ENCODE measurements at regions not wholly inside any gene's neighbourhood (a gene's known extent, or its start where the extent isn't known, plus 50 kb on each side); places are given as distances from the start of the nearest gene placed in this dataset.

DNA sequence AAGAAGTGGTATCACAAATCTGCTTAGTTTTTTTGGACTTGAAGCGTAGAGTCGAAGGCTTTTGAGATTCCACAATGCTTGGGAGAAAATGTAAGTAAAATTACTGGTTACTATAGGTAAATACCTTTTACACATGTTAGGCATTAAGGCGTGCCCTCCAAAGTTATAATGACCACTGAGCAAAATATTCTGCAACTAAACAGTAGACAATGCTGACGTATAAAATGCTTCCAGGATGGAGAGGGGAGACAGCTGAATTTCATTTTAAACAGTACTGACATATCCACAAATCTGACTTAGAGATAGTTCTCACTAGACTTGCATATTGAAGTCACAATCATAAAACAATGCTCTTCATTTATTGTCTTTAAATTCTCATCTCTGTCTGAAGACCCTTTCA lies 144.5 kb upstream of the DCN start:
- no peak for DNase-seq

DNA sequence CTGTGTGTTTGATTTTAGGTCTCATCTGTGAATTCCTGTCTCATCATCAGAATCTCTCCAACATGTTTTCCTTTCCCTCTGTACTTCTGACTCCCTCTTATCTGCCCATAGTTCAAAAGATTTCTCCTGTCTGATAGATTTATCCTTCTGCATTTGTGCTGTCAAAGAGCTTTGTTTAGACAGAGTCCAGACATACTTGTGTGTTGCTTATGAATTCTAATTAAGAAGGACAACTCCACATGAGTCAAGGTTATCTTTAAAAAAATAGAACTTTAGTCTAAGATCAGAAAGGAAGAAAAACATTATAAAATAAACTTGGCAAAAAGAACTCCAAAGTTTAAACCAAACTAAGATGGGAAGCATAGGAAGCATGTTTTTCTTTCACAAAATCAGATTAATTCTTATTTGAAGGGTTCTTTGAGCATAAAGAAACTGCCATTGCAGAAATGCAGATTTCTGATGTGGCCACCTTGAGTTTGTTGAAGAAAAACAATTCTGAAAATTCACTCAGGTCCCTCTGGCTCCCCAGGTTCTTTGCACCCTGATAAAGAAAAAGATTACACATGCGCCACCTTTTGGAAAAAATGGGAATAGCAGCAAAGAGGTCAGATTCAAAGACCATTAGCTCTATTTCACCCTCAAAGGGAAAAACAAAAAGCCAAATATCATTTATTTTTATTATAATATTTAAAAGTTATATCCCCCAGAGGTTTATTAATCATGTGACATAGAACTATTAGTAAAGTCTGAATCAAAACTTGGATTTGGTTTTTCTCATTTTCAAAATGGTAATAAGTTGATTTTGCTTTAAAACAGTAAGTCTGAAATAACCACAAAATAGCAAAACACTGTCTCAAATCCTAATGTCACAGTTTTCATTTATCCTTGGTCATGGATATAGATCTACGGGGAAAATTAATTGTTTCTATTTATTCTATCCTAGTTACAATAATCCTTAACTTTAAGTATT lies 143.7 kb upstream of the DCN start:
- DNase-seq = peak; percentile 48

DNA sequence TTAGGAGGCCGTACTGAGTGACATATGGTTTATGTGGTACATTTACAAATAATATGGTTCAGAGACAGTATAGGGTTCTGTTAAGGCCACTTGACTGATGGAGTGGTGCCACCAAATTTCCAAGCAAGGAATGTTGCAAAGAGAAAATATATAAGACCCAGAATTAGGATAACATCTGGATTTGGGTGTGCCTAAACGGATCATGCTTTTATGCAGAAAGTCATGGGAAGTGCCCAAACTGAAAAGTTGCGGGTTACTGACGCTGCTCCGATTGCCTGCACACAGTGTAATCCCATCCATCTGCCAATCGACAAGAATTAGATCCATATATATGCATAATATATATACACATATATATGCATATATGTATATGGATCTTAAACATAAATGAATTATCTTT lies 138.4 kb upstream of the DCN start:
- no peak for DNase-seq

DNA sequence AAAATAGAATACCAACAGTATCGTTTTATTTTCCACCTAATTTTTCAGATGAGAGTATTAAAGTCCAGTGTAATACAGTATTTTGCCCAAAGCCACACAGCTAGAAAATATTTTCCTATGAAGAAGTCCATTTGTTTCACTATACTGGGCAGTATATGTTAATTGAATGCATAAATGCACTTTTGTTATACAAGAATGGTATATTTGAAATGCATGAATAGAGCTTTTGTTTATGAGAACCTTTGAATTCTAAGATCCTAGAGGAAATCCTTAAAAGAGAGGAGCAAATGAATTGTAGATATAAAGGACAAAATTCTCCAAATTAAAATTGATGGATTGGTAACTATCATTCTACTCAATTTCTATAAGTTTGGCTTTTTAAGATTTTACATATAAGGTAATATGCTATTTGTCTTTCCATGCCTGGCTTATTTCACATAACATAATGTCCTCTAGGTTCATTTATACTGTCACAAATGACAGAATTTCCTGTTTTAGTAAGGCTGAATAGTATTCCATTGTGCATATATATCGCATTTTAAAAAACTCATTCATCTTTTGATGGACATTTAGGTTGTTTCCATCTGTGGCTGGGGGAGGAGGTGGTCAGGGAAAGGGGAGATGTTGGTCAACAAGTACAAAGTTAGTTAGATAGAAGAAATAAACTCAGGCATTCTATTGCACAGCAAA lies 136.6 kb upstream of the DCN start:
- no peak for DNase-seq

DNA sequence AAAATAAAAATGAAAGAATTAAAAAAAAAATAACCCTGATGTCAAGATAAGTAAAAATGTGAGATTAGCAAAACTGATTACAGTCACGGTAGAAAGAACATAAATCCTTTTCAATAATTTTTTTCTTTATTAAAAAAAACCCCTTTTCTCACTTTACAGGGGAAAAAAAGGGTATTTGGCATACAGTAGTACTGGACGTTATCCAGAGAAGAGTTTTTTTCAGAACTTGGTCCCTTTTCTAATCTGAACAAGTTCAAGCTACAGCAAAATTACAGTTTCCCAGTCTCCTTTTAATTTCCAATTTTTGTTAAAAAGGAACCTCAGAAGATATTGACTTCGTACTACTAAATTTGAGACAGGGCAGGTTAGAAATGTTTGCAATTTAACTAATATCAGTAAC lies 134.7 kb upstream of the DCN start:
- DNase-seq = no peak

DNA sequence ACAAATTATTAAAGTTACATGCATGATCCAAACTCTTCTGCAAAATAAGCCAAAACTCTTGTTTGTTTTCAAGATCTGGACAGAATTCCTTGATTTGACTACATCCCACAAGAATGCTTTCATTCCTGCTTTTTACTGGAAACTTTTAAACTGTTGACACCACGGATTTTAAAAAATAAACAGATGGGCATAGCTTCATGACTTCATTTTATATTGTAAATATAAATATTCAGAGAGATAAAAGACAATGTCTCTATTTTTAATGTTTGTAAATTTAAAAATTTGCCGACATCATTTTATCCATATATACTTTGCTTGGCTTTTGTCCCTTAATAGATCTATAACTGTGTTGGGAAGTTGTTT lies 134.3 kb upstream of the DCN start:
- no peak for DNase-seq

DNA sequence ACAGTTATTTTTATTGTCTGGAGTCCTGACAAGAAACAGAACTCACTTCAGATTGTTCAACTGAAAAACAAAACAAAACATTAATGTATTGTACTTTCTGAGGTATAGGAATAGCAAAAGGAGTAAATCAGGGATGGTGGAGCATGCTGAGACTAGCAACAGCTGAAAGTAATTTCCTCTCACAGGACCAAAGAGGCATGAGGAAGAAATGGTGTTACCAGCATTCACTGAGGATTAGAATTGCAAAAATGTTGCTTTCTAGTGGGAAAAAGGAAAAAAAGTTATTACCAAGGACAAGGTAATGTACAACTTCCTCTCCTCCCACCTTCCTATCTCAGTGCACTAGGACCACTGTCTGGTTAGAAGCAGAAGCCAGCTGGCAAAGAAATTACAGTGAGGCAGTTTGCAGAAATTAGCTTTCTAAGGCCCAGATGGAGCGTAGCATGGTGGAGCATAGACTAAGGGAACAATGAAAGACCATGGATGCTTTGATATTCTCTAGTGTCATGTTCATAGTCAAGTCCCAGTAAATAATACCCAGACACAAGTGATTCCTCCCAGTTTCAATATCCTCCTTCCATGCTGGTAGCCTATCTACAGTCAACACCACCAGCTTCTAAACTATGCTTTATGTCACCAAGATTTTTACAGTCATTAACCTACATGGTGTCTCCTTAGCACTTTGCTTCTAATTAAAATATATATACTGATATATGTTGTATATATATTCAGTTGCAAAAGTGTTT lies 133.7 kb upstream of the DCN start:
- DNase-seq = no peak

DNA sequence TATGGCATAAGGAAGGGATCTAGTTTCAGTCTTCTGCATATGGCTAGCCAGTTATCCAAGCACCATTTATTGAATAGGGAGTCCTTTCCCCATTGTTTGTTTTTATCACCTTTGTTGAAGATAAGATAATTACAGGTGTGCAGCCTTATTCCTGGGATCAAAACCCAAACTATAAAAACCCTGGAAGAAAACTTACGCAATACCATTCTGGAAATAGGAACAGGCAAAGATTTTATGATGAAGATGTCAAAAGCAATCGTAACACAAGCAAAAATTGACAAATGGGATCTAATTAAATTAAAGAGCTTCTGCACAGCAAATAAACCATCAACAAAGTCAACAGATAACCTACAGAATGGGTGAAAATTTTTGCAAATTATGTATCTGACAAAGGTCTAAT lies 128.5 kb upstream of the DCN start:
- DNase-seq = no peak

DNA sequence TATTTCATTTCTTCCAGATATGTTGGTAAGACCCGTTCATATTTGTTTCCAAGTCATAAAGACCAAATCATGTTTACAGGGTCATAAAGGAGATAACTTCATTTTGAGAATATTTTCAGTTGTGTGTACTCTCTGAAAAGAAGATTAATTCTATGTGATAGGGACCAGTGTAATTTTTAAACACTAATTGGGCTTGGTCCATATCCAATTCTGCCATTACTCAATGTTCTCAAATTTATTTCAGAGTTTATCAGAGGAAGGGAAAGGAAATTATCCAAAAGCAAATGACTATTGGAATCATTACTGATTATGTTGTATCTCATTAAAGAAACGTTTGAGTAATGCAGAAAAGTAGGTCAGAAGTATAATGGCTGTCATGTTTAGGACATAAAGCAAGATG lies 126.8 kb upstream of the DCN start:
- DNase-seq = no peak

DNA sequence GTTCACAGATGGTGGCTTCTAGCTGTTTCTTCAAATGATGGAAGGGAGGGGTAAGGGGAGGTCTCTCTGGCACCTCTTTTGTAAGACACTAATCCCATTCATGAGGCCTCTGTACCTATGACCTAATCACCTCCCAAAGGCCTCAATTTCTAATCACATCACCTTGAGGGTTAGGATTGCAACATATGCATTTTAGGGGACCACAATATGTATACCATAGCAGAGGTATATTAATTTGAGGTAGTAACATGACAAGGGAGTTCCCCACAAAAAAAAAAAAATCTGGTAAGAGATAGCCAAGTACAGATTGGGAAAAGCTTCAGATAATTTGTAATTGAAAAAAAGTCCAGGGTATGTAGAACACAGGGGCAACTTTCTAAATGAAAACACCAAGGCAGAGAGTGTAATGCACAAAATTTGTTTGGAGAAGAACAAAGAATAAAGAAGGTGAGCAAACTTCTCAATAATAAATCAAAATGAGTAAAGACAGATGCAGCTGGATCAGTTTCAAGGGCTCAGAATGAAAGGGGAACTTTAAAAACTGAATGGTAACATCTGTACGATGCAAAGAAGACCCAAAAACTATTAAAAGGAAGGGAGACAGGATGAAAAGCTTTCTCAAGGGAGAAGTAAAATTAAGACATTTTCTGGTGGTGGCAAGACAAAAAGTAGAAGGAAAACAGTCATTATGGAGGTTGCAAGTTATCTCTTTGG lies 125.5 kb upstream of the DCN start:
- DNase-seq = no peak

DNA sequence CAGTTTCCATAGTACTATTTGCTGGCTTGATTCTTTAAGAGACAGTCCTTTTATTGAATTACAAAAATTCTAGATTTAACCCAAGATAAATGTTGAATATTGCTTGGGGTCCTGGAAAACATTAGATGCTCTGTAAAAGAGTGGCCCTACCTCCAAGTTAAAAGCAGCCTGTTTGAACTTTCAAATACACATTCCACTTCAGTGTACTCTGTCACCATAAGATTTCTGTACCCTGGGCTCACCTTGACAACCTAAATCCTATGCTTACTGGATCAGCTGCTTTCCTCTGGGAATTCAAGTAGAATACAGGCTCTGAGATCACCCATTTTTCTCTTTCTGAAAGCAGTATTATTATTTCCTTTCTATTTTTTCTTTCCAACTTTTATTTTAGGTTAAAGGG lies 107.7 kb upstream of the DCN start:
- no peak for DNase-seq

DNA sequence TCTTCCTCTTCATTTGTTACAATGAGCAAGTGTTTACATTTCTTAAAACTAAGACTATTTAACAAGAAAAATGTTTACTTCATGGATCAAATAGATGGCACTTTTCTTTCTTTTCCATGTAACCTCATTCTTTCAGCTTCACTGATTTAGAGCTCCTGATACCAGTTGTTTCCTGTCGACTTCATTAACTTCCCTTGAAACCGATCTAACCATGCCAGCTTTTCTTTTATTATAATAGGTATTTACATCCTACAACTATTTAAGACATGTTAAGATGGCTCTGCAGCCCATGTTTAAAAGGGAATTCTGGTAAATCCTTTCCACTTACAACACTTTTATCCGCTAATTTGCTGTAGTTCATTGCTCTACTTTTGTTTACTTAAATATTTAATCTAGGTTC lies 107.3 kb upstream of the DCN start:
- DNase-seq = no peak

DNA sequence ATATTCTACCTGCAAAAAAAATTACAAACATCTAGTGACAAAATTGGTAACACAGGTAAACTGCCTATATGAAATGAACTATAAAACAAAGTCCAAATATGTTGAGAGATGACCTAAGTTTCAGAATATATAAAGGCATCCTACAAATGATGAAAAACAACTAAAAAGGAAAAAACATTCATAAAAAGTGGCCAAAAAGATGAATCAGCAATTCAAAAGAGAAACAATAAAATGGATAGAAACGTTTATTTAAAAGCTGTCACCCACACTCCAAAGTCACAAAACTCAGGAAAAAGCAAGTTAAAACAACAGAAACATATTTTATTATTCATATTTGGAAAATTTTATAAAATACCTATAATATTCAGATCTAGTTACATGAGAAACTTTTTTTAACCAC lies 106.5 kb upstream of the DCN start:
- no peak for DNase-seq

DNA sequence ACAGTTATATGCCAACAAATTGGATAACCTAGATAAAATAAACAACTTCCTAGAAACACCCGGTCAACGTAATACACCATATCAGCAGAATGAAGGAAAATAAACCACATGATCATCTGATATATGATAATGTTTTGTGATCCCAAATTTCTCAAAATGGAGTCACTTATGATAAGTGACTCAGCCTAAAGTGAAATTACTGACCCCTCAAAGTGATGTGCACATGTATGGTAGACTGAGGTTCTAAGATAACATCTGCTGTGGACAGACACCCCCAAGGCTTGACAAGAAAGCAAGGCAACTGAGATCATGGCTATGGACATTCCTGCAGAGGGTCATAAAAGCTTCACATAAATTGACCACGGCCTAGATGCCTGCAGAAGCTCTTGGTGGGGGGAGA lies 105.1 kb upstream of the DCN start:
- no peak for DNase-seq

DNA sequence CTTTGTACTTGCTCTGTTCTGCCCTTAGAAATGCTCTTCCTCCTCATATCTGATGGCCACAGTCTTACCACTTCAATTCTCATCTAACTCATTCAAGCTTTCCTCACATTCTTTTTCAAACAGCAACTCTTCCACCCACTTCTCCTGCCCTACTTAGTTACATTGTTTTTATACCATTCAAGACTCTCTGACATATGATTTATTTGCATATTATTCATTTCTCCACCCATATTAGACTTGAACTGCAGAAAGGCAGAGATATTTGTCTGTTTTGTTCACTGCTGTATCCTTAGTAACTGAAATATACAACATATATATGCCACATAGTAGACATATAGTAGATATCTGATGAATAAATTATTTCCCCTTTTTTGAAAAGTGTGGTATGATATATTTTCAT lies 95.5 kb upstream of the DCN start:
- DNase-seq = no peak

DNA sequence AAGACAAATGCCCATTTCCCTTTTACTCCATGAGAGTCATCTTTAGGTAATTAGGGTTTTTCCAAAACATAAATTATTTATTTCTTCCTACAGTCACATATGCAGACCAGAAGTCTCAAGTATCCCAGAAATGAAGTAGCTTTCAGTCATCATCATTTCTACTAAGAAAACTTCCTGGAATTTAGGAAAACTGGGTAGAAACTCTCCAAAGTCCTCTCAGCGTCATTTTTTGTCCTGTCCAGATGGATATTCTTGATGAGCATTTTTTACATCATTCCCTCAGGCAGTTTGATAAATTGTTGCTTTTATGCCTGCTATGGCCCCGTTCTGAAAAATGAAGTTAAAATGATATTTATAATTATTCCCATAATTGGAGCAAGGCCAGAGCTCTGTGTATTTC lies 93.9 kb upstream of the DCN start:
- no peak for DNase-seq

DNA sequence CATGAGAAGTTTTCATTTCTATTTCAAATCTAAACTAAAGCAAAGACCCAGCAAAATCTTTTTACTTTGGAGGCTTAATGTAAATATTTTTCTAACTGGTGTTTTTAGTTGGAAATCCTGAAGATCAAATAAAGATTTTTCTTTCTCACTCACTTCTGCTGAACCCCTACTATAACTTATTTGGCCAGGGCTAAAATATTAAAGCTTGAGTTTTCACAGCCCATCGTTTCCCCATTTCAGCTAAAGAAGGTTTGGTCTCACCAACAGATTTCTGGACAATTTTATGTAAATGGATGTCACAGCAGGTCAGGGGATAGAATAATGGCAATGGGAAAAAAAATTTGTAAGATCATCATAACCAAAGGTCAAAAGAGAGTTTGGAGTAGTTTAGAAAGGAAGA lies 92.7 kb upstream of the DCN start:
- no peak for DNase-seq

DNA sequence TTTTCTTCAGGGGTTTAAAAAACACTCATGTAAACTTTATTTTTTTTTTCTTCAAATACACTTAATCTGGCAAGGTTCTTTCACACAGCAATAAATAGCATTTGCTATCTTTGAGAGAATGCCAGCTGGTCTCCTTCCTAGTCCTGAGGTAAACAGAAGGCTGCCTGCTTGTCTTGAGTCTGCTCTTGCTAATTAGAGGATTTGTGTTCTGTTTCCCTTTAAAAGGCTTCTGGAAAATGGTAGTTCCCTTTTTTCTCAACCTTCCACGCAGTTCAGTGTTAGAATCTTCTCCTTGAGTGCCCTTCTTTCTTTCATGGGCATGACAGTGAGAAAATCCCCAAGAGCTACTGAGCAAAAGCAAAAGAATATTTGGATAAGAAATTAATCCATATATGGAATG lies 92.3 kb upstream of the DCN start:
- no peak for DNase-seq

DNA sequence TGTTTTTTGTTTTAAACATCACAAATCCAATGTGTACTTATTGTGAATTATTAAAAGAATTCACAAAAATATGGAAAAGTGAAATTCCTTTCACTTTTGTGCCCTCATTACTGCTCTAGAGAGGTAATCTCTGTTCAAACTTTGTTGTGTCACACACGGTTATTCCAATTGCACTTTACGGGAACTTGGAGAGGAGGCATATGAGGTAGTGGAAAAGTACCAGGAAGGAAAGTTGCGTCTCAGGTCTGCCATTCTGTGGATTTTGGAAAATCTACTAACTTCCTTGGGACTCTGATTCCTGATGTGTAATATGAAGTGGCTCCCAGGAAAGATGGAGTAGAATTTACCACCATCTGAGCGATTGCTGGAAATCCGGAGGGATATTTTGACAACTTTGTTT lies 90.9 kb upstream of the DCN start:
- no peak for DNase-seq

DNA sequence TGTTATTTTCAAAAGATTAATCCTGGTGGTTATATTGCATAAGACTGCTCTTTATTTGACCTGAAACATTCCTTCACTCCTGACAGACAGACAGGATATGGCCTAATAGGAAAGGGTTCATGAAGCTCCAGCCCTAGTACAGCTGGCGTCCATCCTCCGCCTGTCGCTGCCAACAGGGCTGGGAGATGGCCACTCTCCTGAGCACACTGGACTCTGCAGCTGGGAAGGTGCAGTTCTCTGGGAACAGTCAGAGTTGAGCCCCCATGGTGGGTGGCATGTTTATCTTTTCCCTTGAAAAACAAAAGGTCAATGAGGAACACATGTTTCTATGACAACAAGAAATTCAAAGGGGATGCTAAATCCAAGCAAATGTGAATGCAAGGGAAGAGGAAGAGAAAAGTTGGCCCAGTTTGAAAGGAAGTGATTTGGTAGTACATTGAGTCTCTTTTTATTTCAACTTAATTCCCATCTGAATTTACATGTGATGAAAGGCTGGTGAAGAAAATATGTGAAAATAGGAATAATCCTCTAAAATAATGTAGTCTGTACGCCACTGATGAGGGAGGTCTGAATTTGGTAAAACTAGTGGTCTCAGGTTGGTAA lies 89.9 kb upstream of the DCN start:
- no peak for DNase-seq

DNA sequence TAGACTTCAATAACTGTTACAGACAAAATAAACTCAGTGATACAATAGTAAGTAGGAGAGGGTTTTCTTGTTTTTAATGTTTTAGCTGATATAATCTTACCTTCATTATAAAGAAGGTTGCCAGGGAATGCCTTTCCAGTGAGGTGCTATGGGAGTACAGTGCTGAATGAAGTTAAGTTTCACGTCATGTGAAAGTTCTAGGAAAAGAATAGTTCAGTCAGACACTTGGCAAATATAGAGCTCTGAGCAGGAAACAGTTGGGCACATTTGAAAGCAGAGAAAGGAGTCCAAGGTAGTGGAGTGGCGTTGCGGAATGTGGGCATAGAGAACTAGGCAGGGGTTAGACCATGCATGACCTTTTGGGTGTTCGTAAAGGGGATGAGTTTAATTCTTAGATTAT lies 88.6 kb upstream of the DCN start:
- DNase-seq = no peak

DNA sequence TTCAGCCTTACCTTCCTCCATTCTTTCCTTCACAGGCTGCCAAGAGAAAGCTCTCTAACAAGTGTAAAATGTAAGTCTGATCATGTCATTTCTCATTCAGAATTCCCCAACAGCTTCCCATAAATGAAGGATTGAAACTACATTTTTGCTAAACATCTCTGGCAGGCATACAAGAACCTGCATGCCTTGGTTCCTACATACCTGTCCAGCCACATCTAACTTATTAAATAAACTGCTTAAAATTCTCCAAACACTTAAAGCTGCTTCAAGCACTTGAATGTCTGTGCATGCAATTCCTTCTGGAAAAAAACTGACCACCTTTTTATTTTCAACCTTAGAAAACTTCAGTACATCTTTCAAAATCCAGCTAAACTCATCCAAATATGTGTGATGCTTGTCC lies 84.4 kb upstream of the DCN start:
- DNase-seq = no peak

DNA sequence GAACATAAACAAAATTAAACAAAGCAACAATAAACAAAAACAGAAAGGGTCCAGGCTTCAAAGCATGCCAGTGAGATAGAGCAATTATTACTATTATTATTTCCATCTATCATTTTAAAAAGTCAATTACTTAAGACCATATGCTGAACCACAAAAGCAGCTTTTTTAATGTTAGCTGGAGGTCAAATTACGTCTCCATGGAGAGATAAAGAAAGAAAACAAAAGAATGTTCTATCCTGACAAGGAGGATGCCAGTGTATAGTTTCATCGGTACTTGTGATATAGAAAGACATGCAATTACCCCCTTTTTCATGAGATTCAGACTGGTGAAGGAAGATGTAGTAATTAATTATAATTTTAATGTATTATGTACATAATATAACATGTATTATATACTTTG lies 81.6 kb upstream of the DCN start:
- no peak for DNase-seq
